ENCODE measurements at regions not wholly inside any gene's neighbourhood (a gene's known extent, or its start where the extent isn't known, plus 50 kb on each side); places are given as distances from the start of the nearest gene placed in this dataset.

- TF ChIP-seq CTCF (IDR thresholded peaks at IDR 0.05) (no peak), EP300 (IDR thresholded peaks at IDR 0.05) (no peak), POLR2A (IDR thresholded peaks at IDR 0.05) (no peak)
These were observed 294.9 kb upstream of the FANCL start for GRCh38 chr2:58535990-58536389.
